NCI-H2196 (cell line): ENCODE measurements at regions not wholly inside any gene's neighbourhood (a gene's known extent, or its start where the extent isn't known, plus 50 kb on each side); places are given as distances from the start of the nearest gene placed in this dataset.
"Not testable (repeated sequence)": the region's sequence is repeated elsewhere in the genome, so short reads cannot be mapped to it uniquely, and the experiment has no call there.

Experiments
- DNase-seq: peaks from one replicate; lab custom pipeline; 2025; ENCODE audit not compliant: unreplicated experiment; lab: John Stamatoyannopoulos, UW

GRCh38 chrX:23458957-23459356 lies 124.3 kb downstream of the PTCHD1 start:
- DNase-seq = not testable (repeated sequence)

GRCh38 chrX:23465105-23465791 lies 130.6 kb downstream of the PTCHD1 start:
- DNase-seq = no peak

- DNase-seq = no peak
Measured at GRCh38 chrX:23465985-23466384, 131.3 kb downstream of the PTCHD1 start.

- no peak for DNase-seq
Measured at GRCh38 chrX:23478056-23478455, 143.4 kb downstream of the PTCHD1 start.

- no peak for DNase-seq
Measured at GRCh38 chrX:23478561-23478960, 143.9 kb downstream of the PTCHD1 start.

- no peak for DNase-seq
Measured at GRCh38 chrX:23482561-23482960, 147.9 kb downstream of the PTCHD1 start.

GRCh38 chrX:23483396-23483795 lies 148.7 kb downstream of the PTCHD1 start:
- no peak for DNase-seq

- DNase-seq = no peak
Measured at GRCh38 chrX:23493941-23494374, 159.3 kb downstream of the PTCHD1 start.

GRCh38 chrX:23494741-23495140 lies 160.1 kb downstream of the PTCHD1 start:
- no peak for DNase-seq

- no peak for DNase-seq
Measured at GRCh38 chrX:23497919-23498318, 163.3 kb downstream of the PTCHD1 start.

GRCh38 chrX:23501974-23502373 lies 165.3 kb upstream of the PRDX4 start:
- DNase-seq = no peak

- peak; percentile 75 for DNase-seq
Measured at GRCh38 chrX:23503835-23504539, 163.3 kb upstream of the PRDX4 start.

GRCh38 chrX:23504540-23504884 lies 162.8 kb upstream of the PRDX4 start:
- no peak for DNase-seq

GRCh38 chrX:23504895-23505294 lies 162.4 kb upstream of the PRDX4 start:
- DNase-seq = no peak

- no peak for DNase-seq
Measured at GRCh38 chrX:23505531-23506303, 161.6 kb upstream of the PRDX4 start.

GRCh38 chrX:23509256-23509655 lies 158.0 kb upstream of the PRDX4 start:
- no peak for DNase-seq

- no peak for DNase-seq
Measured at GRCh38 chrX:23511793-23512192, 155.5 kb upstream of the PRDX4 start.

- no peak for DNase-seq
Measured at GRCh38 chrX:23513121-23513520, 154.2 kb upstream of the PRDX4 start.

GRCh38 chrX:23514082-23514481 lies 153.2 kb upstream of the PRDX4 start:
- DNase-seq = no peak

- peak; percentile 6 for DNase-seq
Measured at GRCh38 chrX:23515028-23515427, 152.3 kb upstream of the PRDX4 start.

- not testable (repeated sequence) for DNase-seq
Measured at GRCh38 chrX:23523026-23523657, 144.2 kb upstream of the PRDX4 start.
